A549 (cell line): ENCODE measurements at regions not wholly inside any gene's neighbourhood (a gene's known extent, or its start where the extent isn't known, plus 50 kb on each side); places are given as distances from the start of the nearest gene placed in this dataset.

Source experiments
- CHD2 ChIP-seq: fragments of 150-350 bp; IDR thresholded peaks from 2 replicates; pipeline ENCODE4 v1.6.1; 2014; ENCODE audit warnings: low read length; ENCODE audit not compliant: partially characterized antibody
- HDAC2 ChIP-seq: fragments of 200-600 bp; sonication (generic); IDR thresholded peaks from 2 replicates; pipeline ENCODE4 v1.6.1; 2016
- HOXB5 ChIP-seq: fragments of 250-450 bp; sonication (Bioruptor Pico); IDR thresholded peaks from 2 replicates; pipeline ENCODE4 v1.5.0; 2020; ENCODE audit warnings: mild to moderate bottlenecking, moderate library complexity
- MAFK ChIP-seq: fragments of 450-650 bp; IDR thresholded peaks from 2 replicates; pipeline ENCODE4 v1.6.1; 2014; ENCODE audit not compliant: partially characterized antibody
- RFX5 ChIP-seq: fragments of 450-650 bp; IDR thresholded peaks from 2 replicates; pipeline ENCODE4 v1.7.1; 2014; ENCODE audit warnings: antibody characterized with exemption, mild to moderate bottlenecking, moderate library complexity
- ZFP36 ChIP-seq: fragments of 450-650 bp; IDR thresholded peaks from 2 replicates; pipeline ENCODE4 v1.6.1; 2014; ENCODE audit warnings: borderline replicate concordance; ENCODE audit not compliant: partially characterized antibody
- TF ChIP-seq, protein P1 (sequence below): fragments of >200 bp; sonication (Bioruptor Twin); formaldehyde crosslinking; IDR thresholded peaks from 3 replicates; pipeline ENCODE4 v1.5.1; 2016
- TF ChIP-seq, protein P2 (sequence below): fragments of 150-350 bp; IDR thresholded peaks from 2 replicates; pipeline ENCODE4 v1.6.1; 2014; ENCODE audit warnings: low read depth, mild to moderate bottlenecking, low read length
- TF ChIP-seq, protein P3 (sequence below): fragments of 250-450 bp; sonication (Bioruptor Pico); IDR thresholded peaks from 2 replicates; pipeline ENCODE4 v1.5.0; 2020; ENCODE audit warnings: low read depth, mild to moderate bottlenecking, moderate library complexity
- TF ChIP-seq, protein P4 (sequence below): fragments of 450-650 bp; IDR thresholded peaks from 2 replicates; pipeline ENCODE4 v1.6.1; 2014; ENCODE audit warnings: antibody characterized with exemption
- TF ChIP-seq, protein P5 (sequence below): fragments of >200 bp; sonication (Bioruptor Twin); formaldehyde crosslinking; IDR thresholded peaks from 3 replicates; pipeline ENCODE4 v1.6.1; 2016

DNA sequence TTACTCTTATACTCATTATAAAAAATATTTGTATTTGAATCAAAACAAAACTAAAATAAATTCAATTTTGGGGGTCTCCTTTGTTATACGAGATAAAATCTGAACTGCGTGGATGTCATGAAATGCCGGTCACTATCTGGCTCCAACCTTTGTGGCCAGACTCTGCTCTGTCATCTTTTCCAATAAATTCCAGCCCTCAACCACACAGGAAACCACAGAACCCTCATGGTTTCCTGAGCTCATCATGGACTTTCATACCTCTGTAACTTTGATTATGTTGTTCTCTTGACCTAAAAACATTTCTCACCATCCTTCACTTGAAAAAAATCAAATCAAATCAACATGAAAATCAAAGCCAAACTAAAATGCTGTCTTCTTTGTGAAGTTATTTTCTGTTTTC, 724.7 kb downstream of the METTL4 start:
- TF ChIP-seq MAFK, result no peak
- TF ChIP-seq, protein P1, sequence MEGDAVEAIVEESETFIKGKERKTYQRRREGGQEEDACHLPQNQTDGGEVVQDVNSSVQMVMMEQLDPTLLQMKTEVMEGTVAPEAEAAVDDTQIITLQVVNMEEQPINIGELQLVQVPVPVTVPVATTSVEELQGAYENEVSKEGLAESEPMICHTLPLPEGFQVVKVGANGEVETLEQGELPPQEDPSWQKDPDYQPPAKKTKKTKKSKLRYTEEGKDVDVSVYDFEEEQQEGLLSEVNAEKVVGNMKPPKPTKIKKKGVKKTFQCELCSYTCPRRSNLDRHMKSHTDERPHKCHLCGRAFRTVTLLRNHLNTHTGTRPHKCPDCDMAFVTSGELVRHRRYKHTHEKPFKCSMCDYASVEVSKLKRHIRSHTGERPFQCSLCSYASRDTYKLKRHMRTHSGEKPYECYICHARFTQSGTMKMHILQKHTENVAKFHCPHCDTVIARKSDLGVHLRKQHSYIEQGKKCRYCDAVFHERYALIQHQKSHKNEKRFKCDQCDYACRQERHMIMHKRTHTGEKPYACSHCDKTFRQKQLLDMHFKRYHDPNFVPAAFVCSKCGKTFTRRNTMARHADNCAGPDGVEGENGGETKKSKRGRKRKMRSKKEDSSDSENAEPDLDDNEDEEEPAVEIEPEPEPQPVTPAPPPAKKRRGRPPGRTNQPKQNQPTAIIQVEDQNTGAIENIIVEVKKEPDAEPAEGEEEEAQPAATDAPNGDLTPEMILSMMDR, result no peak
- TF ChIP-seq, protein P2, sequence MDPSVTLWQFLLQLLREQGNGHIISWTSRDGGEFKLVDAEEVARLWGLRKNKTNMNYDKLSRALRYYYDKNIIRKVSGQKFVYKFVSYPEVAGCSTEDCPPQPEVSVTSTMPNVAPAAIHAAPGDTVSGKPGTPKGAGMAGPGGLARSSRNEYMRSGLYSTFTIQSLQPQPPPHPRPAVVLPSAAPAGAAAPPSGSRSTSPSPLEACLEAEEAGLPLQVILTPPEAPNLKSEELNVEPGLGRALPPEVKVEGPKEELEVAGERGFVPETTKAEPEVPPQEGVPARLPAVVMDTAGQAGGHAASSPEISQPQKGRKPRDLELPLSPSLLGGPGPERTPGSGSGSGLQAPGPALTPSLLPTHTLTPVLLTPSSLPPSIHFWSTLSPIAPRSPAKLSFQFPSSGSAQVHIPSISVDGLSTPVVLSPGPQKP, result no peak
- TF ChIP-seq RFX5, result no peak
- no peak for TF ChIP-seq ZFP36
- TF ChIP-seq, protein P3, sequence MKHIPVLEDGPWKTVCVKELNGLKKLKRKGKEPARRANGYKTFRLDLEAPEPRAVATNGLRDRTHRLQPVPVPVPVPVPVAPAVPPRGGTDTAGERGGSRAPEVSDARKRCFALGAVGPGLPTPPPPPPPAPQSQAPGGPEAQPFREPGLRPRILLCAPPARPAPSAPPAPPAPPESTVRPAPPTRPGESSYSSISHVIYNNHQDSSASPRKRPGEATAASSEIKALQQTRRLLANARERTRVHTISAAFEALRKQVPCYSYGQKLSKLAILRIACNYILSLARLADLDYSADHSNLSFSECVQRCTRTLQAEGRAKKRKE (CRISPR knock-in tag), result no peak
- no peak for TF ChIP-seq HOXB5
- TF ChIP-seq, protein P4, sequence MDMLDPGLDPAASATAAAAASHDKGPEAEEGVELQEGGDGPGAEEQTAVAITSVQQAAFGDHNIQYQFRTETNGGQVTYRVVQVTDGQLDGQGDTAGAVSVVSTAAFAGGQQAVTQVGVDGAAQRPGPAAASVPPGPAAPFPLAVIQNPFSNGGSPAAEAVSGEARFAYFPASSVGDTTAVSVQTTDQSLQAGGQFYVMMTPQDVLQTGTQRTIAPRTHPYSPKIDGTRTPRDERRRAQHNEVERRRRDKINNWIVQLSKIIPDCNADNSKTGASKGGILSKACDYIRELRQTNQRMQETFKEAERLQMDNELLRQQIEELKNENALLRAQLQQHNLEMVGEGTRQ, result no peak
- no peak for TF ChIP-seq CHD2
- no peak for TF ChIP-seq HDAC2
- TF ChIP-seq, protein P5, sequence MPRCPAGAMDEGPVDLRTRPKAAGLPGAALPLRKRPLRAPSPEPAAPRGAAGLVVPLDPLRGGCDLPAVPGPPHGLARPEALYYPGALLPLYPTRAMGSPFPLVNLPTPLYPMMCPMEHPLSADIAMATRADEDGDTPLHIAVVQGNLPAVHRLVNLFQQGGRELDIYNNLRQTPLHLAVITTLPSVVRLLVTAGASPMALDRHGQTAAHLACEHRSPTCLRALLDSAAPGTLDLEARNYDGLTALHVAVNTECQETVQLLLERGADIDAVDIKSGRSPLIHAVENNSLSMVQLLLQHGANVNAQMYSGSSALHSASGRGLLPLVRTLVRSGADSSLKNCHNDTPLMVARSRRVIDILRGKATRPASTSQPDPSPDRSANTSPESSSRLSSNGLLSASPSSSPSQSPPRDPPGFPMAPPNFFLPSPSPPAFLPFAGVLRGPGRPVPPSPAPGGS, result no peak
